AG08396 (cell line): ENCODE measurements at regions not wholly inside any gene's neighbourhood (a gene's known extent, or its start where the extent isn't known, plus 50 kb on each side); places are given as distances from the start of the nearest gene placed in this dataset.

Experiments used
- DNase-seq: peaks from one replicate; pipeline ENCODE4 v3.0.0; 2012; ENCODE audit warnings: low spot score, mixed read lengths

DNA sequence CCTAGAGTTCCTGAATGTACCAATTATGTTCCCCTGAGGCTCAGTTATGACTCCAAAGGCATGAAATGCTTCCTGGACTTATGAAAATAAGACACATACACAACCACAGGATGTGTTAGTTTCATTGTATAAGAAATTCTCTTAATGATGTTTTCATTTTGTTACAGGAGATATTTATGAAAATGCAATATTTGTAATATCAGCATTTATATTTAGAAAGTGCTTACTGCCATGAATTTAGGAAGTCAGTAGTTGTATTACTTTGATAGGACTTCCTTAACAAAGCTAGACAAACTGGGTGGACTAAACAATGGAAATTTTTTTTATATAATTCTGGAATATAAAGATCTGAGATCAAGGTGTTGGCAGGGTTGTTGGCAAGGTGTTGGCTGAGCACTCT, 572.1 kb upstream of the IGFBP7 start:
- no peak for DNase-seq

GRCh38 chr4:57679969-57680368, 569.8 kb upstream of the IGFBP7 start:
- no peak for DNase-seq

DNA sequence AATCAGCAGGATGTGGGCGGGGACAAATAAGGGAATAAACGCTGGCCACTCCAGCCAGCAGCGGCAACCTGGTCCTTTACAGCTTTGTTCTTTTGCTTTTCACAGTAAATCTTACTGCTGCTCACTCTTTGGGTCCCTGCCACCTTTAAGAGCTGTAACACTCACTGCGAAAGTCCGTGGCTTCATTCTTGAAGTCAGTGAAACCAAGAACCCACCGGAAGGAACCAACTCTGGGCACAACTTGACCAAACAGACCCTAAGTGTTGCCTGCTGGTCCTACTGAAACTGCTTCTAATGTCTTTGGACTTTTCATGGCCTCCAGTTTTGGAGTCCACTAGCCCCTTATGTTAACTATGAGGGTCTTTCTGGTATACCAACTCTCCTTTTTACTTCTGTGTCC, 566.2 kb upstream of the IGFBP7 start:
- no peak for DNase-seq

DNA sequence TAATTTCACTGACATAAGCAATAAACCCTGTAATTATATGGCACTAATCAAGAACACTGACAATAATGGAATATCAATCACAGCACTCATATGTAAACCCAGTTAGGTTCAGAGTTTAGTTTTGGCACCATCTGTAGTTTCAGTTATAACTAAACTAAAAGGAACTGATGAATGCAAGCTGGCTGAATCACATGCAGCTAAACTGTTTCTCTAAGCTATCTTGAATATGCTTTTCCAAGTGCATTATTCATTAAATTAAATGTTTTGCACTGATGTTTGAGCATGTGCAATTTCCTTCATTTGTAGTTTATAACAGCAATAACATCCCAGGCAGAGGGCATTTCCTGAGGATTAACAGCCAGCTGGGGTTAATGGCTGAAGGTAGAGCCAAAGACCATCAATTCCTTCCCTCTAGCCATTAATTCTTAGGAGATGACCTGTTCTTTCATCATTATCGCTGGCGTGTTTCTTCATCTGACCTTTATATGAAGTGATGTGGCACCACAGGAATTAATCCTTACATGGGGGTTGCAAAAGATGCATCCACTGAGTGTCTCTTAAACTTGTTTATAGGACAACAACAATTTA, 562.8 kb upstream of the IGFBP7 start:
- DNase-seq = no peak

- no peak for DNase-seq
Observed at GRCh38 chr4:57668621-57669020, 558.4 kb upstream of the IGFBP7 start.

DNA sequence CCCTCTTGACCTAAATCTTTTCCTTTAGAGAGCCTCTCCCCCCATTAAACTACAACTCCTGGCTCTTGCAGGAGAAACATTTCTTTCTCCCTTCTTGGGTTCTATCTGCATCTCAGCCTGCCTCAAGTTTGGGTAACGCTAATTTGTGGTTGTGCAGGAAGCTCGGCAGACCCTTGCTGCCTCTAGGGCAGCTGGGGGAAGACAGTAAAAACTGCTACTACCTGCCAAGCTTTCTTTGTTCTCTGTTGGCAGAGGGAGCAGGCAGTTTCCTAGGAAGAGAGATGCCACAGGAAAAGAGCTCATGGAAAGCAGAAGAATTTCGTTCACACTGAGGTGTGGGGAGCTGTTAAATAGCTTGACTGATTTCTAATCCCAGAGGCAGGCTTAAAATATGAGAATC, 555.6 kb upstream of the IGFBP7 start:
- DNase-seq = no peak

DNA sequence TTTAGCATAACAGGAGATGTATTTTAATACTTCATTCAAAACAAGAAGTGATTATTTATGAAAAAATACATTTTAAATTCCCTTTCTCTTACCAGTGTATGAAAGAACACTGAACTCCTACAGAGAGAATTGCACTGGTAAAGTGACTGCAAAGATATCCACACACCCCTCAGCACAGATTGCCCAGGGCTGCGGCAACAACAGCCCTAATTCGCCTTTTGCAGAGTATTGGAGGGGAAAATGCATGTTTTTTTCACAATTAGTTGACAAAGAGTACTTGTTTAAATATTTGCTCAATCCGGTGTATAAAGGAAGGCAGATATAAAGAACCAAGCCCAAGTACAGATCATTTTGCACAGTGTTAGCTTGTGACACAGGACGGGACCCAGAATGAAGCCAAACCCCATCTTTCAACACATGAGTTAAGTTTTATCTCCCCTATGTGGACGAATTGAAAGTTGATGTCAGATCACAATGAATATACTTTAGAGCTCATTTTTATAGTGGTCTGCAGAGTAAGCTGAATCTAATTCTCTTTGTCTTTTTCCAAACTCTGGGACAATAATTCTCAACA, 551.4 kb upstream of the IGFBP7 start:
- no peak for DNase-seq

DNA sequence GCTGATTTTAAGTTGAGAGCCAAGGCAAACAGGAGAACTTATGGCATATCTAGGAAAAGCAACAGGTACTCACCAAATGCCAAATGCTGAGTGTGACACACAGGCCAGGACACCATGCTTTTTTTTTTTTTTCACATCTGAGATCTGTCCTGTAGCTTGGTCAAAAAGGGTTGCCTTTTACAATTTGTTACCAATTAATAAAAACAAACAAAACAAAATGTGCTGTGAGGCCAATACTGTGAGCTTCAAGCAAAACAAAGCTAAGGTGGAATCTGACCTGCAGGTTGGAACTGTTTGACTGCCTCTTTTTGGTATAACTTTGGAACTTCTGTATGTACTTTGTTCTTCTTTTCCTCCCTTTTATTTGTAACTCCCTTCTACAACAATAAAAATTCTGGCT, 548.5 kb upstream of the IGFBP7 start:
- no peak for DNase-seq

- DNase-seq = no peak
Observed at GRCh38 chr4:57658188-57658587, 548.0 kb upstream of the IGFBP7 start.

- no peak for DNase-seq
Observed at GRCh38 chr4:57655342-57655741, 545.2 kb upstream of the IGFBP7 start.

GRCh38 chr4:57652779-57653178, 542.6 kb upstream of the IGFBP7 start:
- no peak for DNase-seq

DNA sequence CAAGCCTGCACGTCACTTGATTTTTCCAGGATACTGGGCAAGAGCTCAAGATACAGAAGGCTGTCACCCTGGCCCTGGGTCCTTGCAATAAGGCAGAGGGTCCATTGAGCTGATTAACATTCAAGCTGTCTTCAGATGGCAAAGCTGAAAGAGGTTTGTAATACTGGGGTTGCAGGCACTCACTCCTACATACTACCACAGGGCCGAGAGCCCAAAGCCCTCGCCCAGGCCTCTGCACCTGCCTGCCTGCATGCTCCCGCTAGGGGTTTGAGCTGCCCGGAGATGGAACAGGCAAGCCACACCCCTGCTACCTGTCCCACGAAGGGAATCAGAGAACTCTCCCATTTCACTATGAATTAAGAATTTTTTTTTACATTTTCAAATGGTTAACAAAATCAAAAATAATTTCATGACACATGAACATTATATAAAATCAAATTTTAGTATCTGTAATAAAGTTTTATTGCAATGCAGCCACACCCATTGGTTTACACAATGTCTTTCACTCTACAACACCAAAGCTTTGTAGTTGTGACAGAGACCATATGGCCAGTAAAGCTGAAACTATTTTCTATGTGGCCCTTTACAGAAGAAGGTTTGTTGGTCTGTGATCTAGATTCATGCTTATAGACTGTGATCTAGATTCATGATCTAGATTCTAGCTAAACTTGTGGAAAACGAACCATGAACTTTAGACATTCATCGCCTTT, 530.4 kb upstream of the IGFBP7 start:
- no peak for DNase-seq

- DNase-seq = no peak
Observed at GRCh38 chr4:57639561-57640382, 529.6 kb upstream of the IGFBP7 start.

DNA sequence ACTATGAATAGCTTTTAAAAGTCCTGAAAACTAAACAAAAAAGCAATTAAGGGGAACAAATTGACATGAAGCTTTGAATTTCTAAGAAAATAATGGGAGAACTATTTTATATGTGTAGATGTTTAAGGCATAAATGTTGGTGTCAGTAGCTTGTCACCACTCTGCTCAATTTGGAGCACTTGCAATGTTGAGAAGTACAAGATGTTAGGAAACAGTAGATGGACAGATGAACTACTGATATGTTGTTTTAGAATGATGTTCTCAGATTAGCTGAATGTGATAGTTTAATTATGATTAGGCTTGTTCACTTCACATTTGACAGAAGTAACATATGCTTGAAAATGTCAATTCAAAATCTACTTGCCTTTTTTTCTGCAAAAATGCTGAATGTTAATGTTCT, 525.7 kb upstream of the IGFBP7 start:
- DNase-seq = no peak

DNA sequence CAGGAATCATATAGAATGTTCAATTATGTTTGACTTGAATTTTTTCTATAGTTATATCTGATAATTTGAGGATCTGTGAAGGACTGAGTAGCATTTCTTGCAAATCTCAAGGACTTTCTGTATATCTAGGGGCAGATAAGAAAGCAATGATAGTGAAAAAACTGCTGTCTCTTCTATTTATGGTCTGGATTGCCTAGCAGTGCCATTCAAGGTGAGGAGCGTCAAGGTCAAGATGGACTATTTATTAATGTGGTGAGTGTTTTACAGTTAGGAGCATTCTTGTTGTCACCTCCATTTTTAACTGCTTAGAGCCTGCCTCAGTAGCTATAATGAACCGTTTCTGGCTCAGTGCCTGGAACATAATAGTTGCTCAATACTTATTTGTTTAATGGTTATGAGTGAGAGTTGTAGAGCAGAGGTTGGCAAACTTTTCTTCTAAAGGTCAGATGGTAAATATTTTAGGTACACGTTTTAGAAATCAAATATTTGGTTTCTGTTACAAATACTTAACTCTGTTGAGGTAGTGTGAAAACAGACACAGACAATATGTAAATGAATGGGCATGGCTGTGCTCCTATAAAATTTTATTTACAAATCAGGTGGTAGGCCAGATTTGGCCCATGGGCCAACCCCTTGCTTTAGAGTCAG, 523.2 kb upstream of the IGFBP7 start:
- DNase-seq = no peak

DNA sequence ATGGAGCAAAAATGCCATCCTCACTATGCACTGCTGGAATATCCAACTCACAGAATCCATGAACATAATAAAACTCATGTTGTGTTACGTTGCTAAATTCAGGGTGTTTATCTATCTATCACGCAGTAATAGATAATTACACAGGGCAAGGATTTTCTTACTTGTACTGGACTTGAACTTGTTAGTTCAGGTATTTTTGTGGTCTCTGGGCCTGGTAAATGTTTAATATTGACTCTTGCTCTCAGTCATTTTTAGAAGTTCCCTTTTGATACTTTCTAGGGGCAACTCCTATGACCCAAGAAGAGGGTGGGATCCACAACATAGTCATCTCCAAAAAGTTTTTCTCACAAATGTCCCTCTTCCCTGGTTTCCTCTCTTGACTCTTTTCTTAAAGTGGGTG, 522.4 kb upstream of the IGFBP7 start:
- DNase-seq = no peak

- DNase-seq = no peak
Observed at GRCh38 chr4:57631147-57631546, 521.0 kb upstream of the IGFBP7 start.

DNA sequence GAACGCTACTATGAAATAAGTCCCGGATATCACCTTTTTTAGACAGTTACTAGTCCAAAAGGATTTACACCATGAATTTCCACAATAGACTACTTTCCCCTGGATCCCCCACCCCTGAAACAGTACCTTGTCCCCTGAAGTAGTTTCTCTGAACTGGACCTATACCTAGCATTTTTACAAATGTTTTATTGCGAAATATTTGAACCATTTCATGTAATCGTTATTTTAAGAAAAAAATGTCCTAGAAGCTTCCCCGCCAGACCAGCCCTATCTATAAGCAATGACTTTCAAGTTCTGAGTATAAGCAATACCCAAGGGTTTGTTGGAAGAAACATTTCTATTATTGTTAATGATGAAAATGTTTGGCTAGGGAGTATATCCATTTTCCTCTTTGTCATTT, 517.8 kb upstream of the IGFBP7 start:
- no peak for DNase-seq

DNA sequence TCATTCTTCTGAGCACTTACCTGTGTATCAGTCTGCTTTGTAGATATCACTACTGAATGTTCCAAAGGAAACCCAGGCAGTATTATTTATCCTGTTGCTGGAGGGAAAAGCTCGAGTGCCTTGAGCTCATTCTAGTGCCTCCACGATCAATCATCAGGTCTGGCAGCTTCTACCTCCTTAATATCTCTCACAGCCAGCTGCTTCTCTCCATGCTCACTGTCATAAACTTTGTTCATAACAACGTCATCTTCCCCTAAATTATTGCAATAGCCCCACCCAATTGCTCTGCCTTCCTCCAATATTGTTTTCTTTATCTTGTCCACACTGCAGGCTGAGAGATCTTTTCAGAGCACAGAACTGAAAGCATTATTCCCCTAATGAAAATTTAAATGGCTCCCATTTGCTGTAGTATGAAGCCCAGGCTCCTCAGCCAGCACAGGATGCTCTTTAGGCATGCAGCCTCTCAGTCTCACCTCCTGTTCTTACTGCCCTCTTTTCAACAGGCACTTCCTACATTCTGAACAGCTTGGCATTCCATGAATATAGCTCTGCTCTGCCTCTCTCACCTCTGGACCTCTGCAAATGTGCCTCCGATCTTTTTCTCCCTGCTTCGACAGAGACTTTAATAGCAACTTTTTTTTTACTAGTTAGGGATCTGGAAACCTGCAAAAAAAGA, 504.2 kb upstream of the IGFBP7 start:
- DNase-seq = no peak

DNA sequence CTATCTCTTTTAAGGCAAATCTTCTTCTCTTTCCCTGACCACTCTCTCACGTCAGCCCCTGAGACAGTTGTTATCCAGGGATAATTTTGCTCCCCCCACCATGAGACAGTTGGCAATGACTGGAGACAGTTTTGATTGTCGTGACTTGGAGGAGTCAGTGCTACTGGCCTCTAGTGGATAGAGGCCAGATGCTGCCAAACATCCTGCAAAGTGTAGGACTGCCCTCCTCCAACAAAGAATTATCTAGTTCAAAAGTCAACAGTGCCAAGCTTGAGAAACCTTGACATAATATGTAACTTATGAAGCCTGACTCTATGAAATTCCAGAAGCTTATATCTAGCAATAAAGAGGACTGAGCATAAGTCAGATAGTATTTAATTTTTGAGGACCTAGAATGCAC, 502.1 kb upstream of the IGFBP7 start:
- no peak for DNase-seq

- DNase-seq = no peak
Observed at GRCh38 chr4:57607566-57608180, 497.5 kb upstream of the IGFBP7 start.
